ENCODE measurements at regions not wholly inside any gene's neighbourhood (a gene's known extent, or its start where the extent isn't known, plus 50 kb on each side); places are given as distances from the start of the nearest gene placed in this dataset.

DNA sequence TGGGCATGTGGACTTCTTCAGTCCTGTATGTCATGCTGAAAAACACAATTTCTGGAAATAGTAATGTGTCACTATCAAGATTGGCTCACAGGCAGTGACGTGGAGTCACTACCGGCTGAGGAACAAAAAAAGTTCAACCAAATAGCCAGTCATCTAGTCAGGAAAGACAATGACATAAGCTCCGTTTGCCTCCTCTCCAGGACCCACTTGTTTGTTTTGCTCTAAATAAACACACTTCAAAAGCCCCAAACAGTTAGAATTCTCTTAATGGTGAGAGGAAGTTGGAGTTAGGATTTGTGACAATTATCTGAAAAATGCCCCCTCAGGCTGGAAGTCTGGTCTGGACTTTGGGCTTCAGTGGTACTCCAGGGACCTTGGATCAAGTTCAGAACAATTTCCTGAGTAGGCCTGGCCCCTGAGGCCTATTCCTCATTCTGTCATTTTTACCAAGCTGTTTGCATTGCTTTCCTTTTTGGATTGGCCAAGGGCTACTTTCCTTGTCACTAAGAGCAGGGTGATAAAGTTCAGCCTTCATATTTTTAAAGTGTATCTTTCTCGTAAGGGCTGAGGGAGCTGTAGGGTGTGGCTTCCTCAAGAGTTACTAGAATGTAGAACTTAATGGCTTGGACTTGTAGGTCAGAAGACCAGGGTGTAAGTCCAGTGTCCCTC, 98.9 kb downstream of the EOMES start:
- TF ChIP-seq, protein P1, sequence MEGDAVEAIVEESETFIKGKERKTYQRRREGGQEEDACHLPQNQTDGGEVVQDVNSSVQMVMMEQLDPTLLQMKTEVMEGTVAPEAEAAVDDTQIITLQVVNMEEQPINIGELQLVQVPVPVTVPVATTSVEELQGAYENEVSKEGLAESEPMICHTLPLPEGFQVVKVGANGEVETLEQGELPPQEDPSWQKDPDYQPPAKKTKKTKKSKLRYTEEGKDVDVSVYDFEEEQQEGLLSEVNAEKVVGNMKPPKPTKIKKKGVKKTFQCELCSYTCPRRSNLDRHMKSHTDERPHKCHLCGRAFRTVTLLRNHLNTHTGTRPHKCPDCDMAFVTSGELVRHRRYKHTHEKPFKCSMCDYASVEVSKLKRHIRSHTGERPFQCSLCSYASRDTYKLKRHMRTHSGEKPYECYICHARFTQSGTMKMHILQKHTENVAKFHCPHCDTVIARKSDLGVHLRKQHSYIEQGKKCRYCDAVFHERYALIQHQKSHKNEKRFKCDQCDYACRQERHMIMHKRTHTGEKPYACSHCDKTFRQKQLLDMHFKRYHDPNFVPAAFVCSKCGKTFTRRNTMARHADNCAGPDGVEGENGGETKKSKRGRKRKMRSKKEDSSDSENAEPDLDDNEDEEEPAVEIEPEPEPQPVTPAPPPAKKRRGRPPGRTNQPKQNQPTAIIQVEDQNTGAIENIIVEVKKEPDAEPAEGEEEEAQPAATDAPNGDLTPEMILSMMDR (IDR thresholded peaks at IDR 0.05) = no peak
- no peak for TF ChIP-seq POLR2A (IDR thresholded peaks at IDR 0.05)

Measured in uterus (tissue), 2 donors.